ENCODE measurements at regions not wholly inside any gene's neighbourhood (a gene's known extent, or its start where the extent isn't known, plus 50 kb on each side); places are given as distances from the start of the nearest gene placed in this dataset.

GRCh38 chr11:110921742-110922521 is 209.7 kb upstream of the ARHGAP20 start:
- Histone ChIP-seq H3K27ac (ENCODE audit: low read depth, low read length) (no peak overlapping the region), H3K9me3 (ENCODE audit: control insufficient read depth, insufficient read depth, low read length) (no peaks in the 10 kb centered on the region), H3K4me3 (ENCODE audit: low read depth, low read length) (no peak overlapping the region), H3K27me3 (ENCODE audit: control insufficient read depth, insufficient read depth, low read length) (no peaks in the 10 kb centered on the region)
- ChIA-PET POLR2A (no interaction called here), CTCF (interaction anchor here (1.1 kb wide), 1 partner anchor 21 kb away, joined by 3 read pairs; no protein-coding TSS in a partner anchor)
- DNase-seq (ENCODE audit: low read depth, low spot score) = peak; percentile 15
- no peak for TF ChIP-seq CTCF (IDR thresholded peaks at IDR 0.05; ENCODE audit: low read depth, low read length)

- CTCF ChIA-PET = no interaction called here
Measured at GRCh38 chr11:110919241-110919922, 207.1 kb upstream of the ARHGAP20 start.

GRCh38 chr11:110918351-110918750 is 206.1 kb upstream of the ARHGAP20 start:
- Histone ChIP-seq H3K27me3 (ENCODE audit: control insufficient read depth, insufficient read depth, low read length) (no peaks in the 10 kb centered on the region), H3K4me3 (ENCODE audit: low read depth, low read length) (no peak overlapping the region), H3K27ac (ENCODE audit: low read depth, low read length) (no peak overlapping the region), H3K9me3 (ENCODE audit: control insufficient read depth, insufficient read depth, low read length) (no peaks in the 10 kb centered on the region)
- no peak for TF ChIP-seq CTCF (IDR thresholded peaks at IDR 0.05; ENCODE audit: low read depth, low read length)
- CTCF ChIA-PET = no interaction called here
- POLR2A ChIA-PET = no interaction called here
- DNase-seq (ENCODE audit: low read depth, low spot score) = no peak

More at GRCh38 chr11:110919241-110919922, 207.1 kb upstream of the ARHGAP20 start:
- Histone ChIP-seq H3K27me3 (ENCODE audit: control insufficient read depth, insufficient read depth, low read length) (no peaks in the 10 kb centered on the region), H3K27ac (ENCODE audit: low read depth, low read length) (no peak overlapping the region), H3K9me3 (ENCODE audit: control insufficient read depth, insufficient read depth, low read length) (no peaks in the 10 kb centered on the region), H3K4me3 (ENCODE audit: low read depth, low read length) (no peak overlapping the region)
- POLR2A ChIA-PET = no interaction called here
- DNase-seq (ENCODE audit: low read depth, low spot score) = no peak
- no peak for TF ChIP-seq CTCF (IDR thresholded peaks at IDR 0.05; ENCODE audit: low read depth, low read length)

- Histone ChIP-seq H3K27ac (ENCODE audit: low read depth, low read length) (no peak overlapping the region), H3K9me3 (ENCODE audit: control insufficient read depth, insufficient read depth, low read length) (no peaks in the 10 kb centered on the region), H3K4me3 (ENCODE audit: low read depth, low read length) (no peak overlapping the region), H3K27me3 (ENCODE audit: control insufficient read depth, insufficient read depth, low read length) (no peaks in the 10 kb centered on the region)
- TF ChIP-seq CTCF (IDR thresholded peaks at IDR 0.05; ENCODE audit: low read depth, low read length) = no peak
- CTCF ChIA-PET = no interaction called here
- no peak for DNase-seq (ENCODE audit: low read depth, low spot score)
- POLR2A ChIA-PET = no interaction called here
Measured at GRCh38 chr11:110912437-110912836, 200.2 kb upstream of the ARHGAP20 start.

GRCh38 chr11:110910384-110910783 is 198.1 kb upstream of the ARHGAP20 start:
- Histone ChIP-seq H3K27ac (ENCODE audit: low read depth, low read length) (no peak overlapping the region), H3K9me3 (ENCODE audit: control insufficient read depth, insufficient read depth, low read length) (no peaks in the 10 kb centered on the region), H3K27me3 (ENCODE audit: control insufficient read depth, insufficient read depth, low read length) (no peaks in the 10 kb centered on the region), H3K4me3 (ENCODE audit: low read depth, low read length) (no peak overlapping the region)
- no peak for DNase-seq (ENCODE audit: low read depth, low spot score)
- TF ChIP-seq CTCF (IDR thresholded peaks at IDR 0.05; ENCODE audit: low read depth, low read length) = no peak
- POLR2A ChIA-PET = no interaction called here
- CTCF ChIA-PET = interaction anchor here (1.1 kb wide), 1 partner anchor 320 kb away, joined by 4 read pairs; no protein-coding TSS in a partner anchor
